OCI-LY1 (cell line): ENCODE measurements at regions not wholly inside any gene's neighbourhood (a gene's known extent, or its start where the extent isn't known, plus 50 kb on each side); places are given as distances from the start of the nearest gene placed in this dataset.

Source experiments
- CTCF ChIP-seq: fragments of 200-600 bp; sonication (generic), shearing (Covaris generic); IDR thresholded peaks from 2 replicates; pipeline ENCODE4 v1.5.1; 2017; ENCODE audit warnings: mild to moderate bottlenecking, antibody characterized with exemption, low read length, moderate library complexity, mixed read lengths
- EZH2 ChIP-seq: fragments of 200-600 bp; sonication (generic), shearing (Covaris generic); IDR thresholded peaks from 2 replicates; pipeline ENCODE4 v1.8.0; 2017; ENCODE audit warnings: borderline replicate concordance, mixed run types, mild to moderate bottlenecking, antibody characterized with exemption, low read length, moderate library complexity, mixed read lengths

- no peak for TF ChIP-seq EZH2
- no peak for TF ChIP-seq CTCF
Measured at GRCh38 chr6:157741321-157741947, 81.6 kb upstream of the SNX9 start.
